HG02852 (cell line): ENCODE measurements at regions not wholly inside any gene's neighbourhood (a gene's known extent, or its start where the extent isn't known, plus 50 kb on each side); places are given as distances from the start of the nearest gene placed in this dataset.
"Not testable (repeated sequence)": the region's sequence is repeated elsewhere in the genome, so short reads cannot be mapped to it uniquely, and the experiment has no call there.

Experiments used
- ATAC-seq: cut with Tn5 transposase; IDR thresholded peaks from one replicate; pipeline ENCODE4 v1.9.1; 2021; ENCODE audit warnings: mild to moderate bottlenecking, moderate library complexity; ENCODE audit not compliant: unreplicated experiment

GRCh38 chr9:30507166-30507565, 1877.3 kb upstream of the ACO1 start:
- ATAC-seq, result no peak

GRCh38 chr9:30511666-30512065, 1872.8 kb upstream of the ACO1 start:
- no peak for ATAC-seq

- ATAC-seq, result no peak
These were observed 1865.3 kb upstream of the ACO1 start for GRCh38 chr9:30519166-30519565.

- ATAC-seq, result no peak
These were observed 1864.7 kb upstream of the ACO1 start for GRCh38 chr9:30519756-30520155.

- ATAC-seq, result no peak
These were observed 1862.4 kb upstream of the ACO1 start for GRCh38 chr9:30522061-30522460.

GRCh38 chr9:30522486-30522885, 1862.0 kb upstream of the ACO1 start:
- ATAC-seq, result no peak

- ATAC-seq, result no peak
These were observed 1860.1 kb upstream of the ACO1 start for GRCh38 chr9:30524311-30524710.

GRCh38 chr9:30534455-30534854, 1850.0 kb upstream of the ACO1 start:
- ATAC-seq, result no peak

GRCh38 chr9:30534896-30535295, 1849.5 kb upstream of the ACO1 start:
- no peak for ATAC-seq

- no peak for ATAC-seq
These were observed 1847.9 kb upstream of the ACO1 start for GRCh38 chr9:30536494-30536893.

GRCh38 chr9:30539696-30540095, 1844.7 kb upstream of the ACO1 start:
- not testable (repeated sequence) for ATAC-seq

GRCh38 chr9:30574355-30575151, 1809.9 kb upstream of the ACO1 start:
- no peak for ATAC-seq

- no peak for ATAC-seq
These were observed 1809.2 kb upstream of the ACO1 start for GRCh38 chr9:30575218-30575617.

- ATAC-seq, result no peak
These were observed 1808.8 kb upstream of the ACO1 start for GRCh38 chr9:30575691-30576090.

- ATAC-seq, result no peak
These were observed 1804.6 kb upstream of the ACO1 start for GRCh38 chr9:30579810-30580209.

- no peak for ATAC-seq
These were observed 1802.2 kb upstream of the ACO1 start for GRCh38 chr9:30582240-30582639.

- no peak for ATAC-seq
These were observed 1799.9 kb upstream of the ACO1 start for GRCh38 chr9:30584559-30584958.

- no peak for ATAC-seq
These were observed 1793.0 kb upstream of the ACO1 start for GRCh38 chr9:30591461-30591860.

- ATAC-seq, result no peak
These were observed 1786.8 kb upstream of the ACO1 start for GRCh38 chr9:30597608-30598007.

- ATAC-seq, result no peak
These were observed 1778.5 kb upstream of the ACO1 start for GRCh38 chr9:30605936-30606335.

GRCh38 chr9:30609713-30610112, 1774.7 kb upstream of the ACO1 start:
- no peak for ATAC-seq

GRCh38 chr9:30616782-30617181, 1767.7 kb upstream of the ACO1 start:
- ATAC-seq, result not testable (repeated sequence)

GRCh38 chr9:30622561-30622960, 1761.9 kb upstream of the ACO1 start:
- ATAC-seq, result no peak
